HG02798 (cell line): ENCODE measurements at regions not wholly inside any gene's neighbourhood (a gene's known extent, or its start where the extent isn't known, plus 50 kb on each side); places are given as distances from the start of the nearest gene placed in this dataset.
"Not testable (repeated sequence)": the region's sequence is repeated elsewhere in the genome, so short reads cannot be mapped to it uniquely, and the experiment has no call there.

Experiments used
- ATAC-seq: cut with Tn5 transposase; IDR thresholded peaks from one replicate; pipeline ENCODE4 v1.9.1; 2021; ENCODE audit warnings: mild to moderate bottlenecking; ENCODE audit not compliant: unreplicated experiment, poor library complexity

DNA sequence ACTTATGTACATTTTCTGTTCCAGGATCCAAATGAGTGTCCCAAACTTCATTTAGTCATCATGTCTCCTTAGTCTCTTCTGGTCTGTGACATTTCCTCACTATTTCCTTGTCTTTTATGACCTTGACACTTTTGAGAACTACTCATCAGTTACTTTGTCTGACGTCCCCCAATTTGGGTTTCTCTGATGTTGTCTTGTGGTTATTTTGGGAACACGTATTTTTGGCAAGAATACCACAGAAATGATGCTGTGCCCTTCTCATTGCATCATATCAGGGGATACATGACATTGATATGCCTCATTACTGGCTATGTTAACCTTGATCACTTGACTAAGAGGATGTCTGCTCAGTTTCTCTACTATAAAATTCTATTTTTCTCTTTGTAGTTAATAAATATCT, 308.8 kb downstream of the ZNF674 start:
- no peak for ATAC-seq

GRCh38 chrX:46235778-46236177, 309.4 kb downstream of the ZNF674 start:
- no peak for ATAC-seq

- no peak for ATAC-seq
Observed at GRCh38 chrX:46234775-46235174, 310.4 kb downstream of the ZNF674 start.

- no peak for ATAC-seq
Observed at GRCh38 chrX:46228389-46228788, 316.8 kb downstream of the ZNF674 start.

GRCh38 chrX:46226422-46226821, 318.8 kb downstream of the ZNF674 start:
- no peak for ATAC-seq

- not testable (repeated sequence) for ATAC-seq
Observed at GRCh38 chrX:46223499-46223898, 321.7 kb downstream of the ZNF674 start.

DNA sequence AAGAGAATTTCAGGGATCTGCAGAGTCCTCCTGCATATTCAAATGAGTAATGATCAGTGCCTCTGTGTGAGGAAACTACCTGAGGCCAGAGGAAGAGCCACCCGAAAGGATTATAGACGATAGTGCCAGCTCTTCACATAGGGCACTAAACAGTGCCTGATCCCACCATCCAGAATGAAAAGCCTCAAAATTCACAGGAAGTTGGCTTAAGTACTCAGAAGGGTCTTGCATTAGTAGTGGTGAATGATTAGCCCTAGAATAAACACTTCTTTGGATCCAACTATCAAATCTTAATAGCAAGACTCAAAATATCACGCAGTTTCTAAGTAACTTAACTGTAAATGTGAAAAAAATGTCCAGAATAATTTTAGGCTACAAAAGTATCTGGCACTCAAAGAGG, 324.4 kb downstream of the ZNF674 start:
- ATAC-seq = no peak

- no peak for ATAC-seq
Observed at GRCh38 chrX:46218373-46218772, 326.8 kb downstream of the ZNF674 start.

DNA sequence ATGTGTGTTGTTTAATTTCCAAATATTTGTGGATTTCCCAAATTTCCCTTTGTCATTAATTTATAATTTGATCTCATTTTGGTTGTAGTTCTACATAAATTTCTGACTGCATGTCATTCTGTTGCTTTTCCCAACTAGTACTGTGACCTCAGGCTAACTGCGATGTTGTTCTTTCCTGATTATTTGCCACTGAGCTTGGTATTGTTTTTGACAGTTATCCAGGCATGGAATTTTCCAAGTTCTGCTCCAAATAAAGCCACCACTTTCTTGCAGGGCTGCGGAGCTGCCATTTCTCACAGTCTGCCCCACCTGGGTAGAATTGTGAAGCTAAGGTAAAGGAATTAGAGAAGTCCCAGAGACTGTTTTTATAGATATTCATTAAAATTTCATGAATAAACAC, 328.8 kb downstream of the ZNF674 start:
- ATAC-seq = no peak

DNA sequence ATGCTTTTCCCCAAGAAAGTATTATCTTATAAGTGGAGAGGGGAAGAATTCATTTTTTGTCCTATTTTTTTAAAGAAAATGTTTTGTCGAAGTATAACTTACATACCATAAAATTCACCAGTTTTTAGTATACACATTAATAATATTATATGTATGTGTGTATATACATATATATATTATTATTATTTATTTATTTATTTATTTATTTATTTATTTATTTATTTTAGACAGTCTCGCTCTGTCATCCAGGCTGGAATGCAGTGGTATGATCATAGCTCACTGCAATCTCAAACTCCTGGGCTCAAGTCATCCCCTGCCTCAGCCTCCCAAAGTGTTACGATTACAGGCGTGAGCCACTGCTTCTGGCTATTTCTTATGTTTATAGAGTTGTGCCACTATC, 334.1 kb downstream of the ZNF674 start:
- no peak for ATAC-seq

DNA sequence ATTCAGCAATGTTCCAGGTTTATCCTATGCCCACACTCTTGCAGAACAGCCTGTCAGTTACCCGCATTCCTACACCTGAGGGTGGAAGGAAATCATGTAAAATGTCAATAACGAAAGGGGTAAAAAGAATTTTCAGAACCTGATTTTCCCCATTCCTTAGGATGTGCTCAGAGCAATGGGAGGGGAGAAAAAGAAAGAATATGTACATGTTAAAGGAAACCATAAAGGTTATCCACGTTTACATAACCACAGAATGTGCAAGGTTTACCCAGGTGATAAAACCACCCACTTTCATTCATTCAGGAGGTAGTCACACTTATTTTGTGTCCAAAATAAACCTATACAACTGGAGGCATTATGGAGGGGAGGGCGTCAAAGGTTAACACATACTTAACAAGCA, 335.5 kb downstream of the ZNF674 start:
- no peak for ATAC-seq

DNA sequence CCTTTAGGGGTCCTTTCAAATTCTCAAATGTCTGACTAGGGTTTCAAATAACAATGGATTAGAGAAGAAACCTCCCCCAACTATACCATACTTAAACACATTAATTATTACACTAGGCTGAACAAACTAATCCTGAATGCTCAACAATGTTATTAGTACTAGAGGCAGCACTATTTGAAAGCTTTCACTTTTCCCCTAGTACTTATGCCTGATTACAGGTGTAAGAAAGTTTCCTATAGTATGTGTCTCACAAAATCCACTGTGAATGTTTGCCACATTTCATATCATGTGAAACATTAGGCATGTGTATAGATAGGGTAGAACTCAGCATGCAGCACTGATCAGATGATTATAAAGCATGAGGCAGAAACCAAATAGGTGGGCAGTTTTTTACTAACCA, 336.2 kb downstream of the ZNF674 start:
- ATAC-seq = no peak

DNA sequence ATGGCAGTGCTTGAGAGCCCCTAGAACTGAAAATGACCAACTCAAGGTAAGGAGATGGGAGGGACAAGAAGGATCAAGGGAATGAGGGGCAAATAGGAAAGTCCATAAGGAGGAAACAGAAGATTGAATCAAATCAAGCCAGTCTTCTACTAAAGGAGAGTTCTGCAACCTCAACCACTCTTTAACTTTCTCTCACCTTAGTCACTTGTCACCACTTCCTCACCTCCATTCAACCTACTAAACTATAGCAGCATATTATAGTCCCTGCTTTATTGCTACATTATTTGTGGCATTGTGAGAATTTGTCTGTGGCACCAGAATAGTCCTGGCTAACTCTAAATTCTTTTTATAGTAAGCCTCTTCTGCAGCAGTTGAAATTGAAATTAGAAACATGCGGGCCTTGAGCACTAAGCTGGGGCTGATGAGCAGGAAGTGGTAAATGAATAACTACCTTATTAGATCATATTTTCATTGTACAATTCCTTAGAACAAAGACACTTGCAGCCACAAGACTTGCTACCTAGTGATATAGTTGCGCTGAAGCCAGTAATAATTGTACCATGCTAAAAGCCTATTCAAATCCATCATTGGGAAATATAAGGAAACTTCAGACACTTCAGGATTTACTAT, 336.9 kb downstream of the ZNF674 start:
- ATAC-seq = peak; percentile 39

DNA sequence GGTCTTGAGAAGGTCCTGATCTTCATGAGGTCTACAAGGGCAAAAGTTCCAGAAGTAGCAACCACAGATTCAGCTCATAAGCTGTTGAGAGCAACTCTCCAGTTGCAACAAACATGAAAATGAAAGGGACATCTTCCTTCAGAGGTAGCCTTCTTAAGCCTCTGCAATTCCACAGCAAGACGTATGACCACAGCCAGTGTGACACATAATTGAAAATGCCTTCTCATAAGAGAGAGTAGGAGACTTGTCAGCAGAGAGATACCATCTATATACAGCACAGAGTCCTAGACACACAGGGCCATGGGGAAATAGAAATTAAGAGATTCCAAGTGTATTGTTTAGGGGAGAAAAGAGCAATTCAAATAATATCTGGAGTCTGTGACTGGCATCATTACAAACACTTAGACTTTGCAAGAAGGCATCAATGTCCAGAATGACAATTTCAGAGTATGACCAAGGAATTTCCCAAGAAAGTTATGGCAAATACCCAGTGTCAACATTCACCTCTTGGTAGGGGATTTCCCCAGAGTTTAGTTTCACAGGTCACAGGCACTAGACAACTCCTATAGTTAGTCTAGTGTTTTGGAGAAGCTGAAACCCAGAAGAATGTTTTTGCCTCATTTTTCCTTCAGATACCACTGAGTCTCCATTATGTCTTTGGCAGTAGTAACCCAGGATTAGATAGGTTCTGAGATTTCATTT, 340.3 kb downstream of the ZNF674 start:
- peak; percentile 50 for ATAC-seq

GRCh38 chrX:46202733-46203514, 342.3 kb downstream of the ZNF674 start:
- ATAC-seq = no peak

GRCh38 chrX:46200413-46200812, 344.8 kb downstream of the ZNF674 start:
- ATAC-seq = no peak

DNA sequence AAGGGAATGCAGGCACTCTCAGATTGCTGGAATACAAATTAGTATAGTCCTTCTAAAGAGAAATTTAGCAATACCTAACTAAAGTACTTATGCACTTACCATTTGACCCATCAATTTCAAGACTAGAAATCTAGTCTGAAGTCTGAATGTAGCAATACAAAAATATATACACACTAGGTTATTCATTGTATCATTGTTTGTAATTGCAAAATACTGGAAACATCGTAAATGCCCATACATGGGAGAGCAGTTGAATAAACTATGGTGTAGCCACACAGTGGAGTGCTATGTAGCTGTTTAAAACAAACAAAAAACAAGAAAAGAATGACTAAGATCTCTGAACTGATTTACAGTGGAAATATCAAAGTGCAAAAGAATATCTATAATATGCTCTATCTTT, 346.4 kb downstream of the ZNF674 start:
- no peak for ATAC-seq

DNA sequence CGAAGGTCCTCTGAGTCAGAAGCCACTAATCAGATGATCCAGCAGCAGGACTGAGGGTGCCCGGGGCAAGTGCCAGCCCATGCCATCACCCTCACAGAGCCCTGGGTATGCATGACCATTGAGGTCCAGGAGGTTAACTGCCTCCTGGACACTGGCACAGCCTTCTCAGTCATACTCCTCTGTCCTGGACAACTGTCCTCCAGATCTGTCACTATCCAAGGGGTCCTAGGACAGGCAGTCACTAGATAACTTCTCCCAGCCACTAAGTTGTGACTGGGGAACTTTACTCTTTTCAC, 358.5 kb downstream of the ZNF674 start:
- ATAC-seq = not testable (repeated sequence)

- ATAC-seq = no peak
Observed at GRCh38 chrX:46185923-46186810, 359.1 kb downstream of the ZNF674 start.

DNA sequence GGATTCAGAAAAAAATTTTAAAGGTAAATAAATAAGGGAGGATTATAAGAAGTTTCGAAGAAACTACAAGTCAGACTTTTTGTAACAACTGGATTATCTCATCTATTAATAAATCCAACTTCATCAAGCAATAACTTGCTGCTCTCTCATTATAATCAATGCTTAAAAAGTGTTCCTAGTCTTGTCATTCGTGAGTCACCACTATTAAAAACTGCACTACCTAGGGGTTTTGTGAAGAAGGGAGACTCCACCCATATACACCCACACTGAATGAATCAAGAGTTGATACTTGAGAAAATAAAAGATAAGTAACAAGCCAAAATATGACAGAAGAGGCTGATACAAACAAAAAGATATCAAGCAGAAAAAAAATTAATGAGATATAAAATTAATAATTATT, 360.5 kb downstream of the ZNF674 start:
- no peak for ATAC-seq

DNA sequence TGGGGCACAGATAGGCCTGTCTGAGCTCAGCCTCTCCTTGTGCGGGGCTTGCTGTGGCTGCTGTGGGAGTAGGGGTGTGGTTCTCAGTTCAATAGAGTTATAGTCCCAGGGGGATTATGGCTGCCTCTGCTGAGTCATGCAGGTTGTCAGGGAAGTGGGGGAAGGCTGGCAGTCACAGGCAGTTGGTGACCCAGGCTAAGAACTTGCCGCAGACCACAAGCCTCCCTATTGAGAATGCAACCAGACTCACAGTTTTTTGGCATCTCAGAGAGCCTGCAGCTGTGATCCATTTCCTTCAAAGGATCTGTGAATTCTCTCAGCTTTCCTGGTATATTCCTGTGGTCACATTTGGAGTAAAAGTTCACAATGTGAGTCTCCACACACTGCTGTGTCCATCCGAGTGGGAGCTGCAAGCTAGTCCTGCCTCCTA, 364.9 kb downstream of the ZNF674 start:
- peak; percentile 95 for ATAC-seq
